Rectal smooth muscle tissue (tissue), 1 donor: ENCODE measurements at regions not wholly inside any gene's neighbourhood (a gene's known extent, or its start where the extent isn't known, plus 50 kb on each side); places are given as distances from the start of the nearest gene placed in this dataset.

Experiments used
- H3K27ac ChIP-seq: one replicate; pipeline ENCODE4 v1.7.0; 2013; ENCODE audit warnings: low read depth, low read length, inconsistent platforms
- H3K27me3 ChIP-seq: one replicate; pipeline ENCODE4 v1.7.0; 2013; ENCODE audit warnings: low read length; ENCODE audit not compliant: control insufficient read depth, insufficient read depth
- H3K36me3 ChIP-seq: one replicate; pipeline ENCODE4 v1.7.0; 2013; ENCODE audit warnings: low read length; ENCODE audit not compliant: control insufficient read depth, insufficient read depth
- H3K4me1 ChIP-seq: one replicate; pipeline ENCODE4 v1.7.0; 2013; ENCODE audit warnings: low read length; ENCODE audit not compliant: control insufficient read depth, insufficient read depth
- H3K4me3 ChIP-seq: one replicate; pipeline ENCODE4 v1.7.0; 2013; ENCODE audit warnings: low read length
- H3K9ac ChIP-seq: one replicate; pipeline ENCODE4 v1.7.0; 2013; ENCODE audit warnings: low read length

- H3K36me3 ChIP-seq: no peaks in the 10 kb centered on the region
- no peak overlapping the region for H3K4me3 ChIP-seq
- peaks cover 2% of the 10 kb centered on the region for H3K27me3 ChIP-seq
- no peaks in the 10 kb centered on the region for H3K4me1 ChIP-seq
- H3K9ac ChIP-seq: no peak overlapping the region
- H3K27ac ChIP-seq: no peak overlapping the region
Measured at GRCh38 chr4:111811661-111812060, 333.6 kb upstream of the FAM241A start.

- Histone ChIP-seq H3K27ac (no peak overlapping the region), H3K4me3 (no peak overlapping the region), H3K27me3 (peaks cover 2% of the 10 kb centered on the region), H3K36me3 (no peaks in the 10 kb centered on the region), H3K4me1 (no peaks in the 10 kb centered on the region), H3K9ac (no peak overlapping the region)
Measured at GRCh38 chr4:111812114-111812513, 333.1 kb upstream of the FAM241A start.

GRCh38 chr4:111812760-111813159 lies 332.5 kb upstream of the FAM241A start:
- no peak overlapping the region for H3K27ac ChIP-seq
- H3K4me1 ChIP-seq: no peaks in the 10 kb centered on the region
- H3K36me3 ChIP-seq: no peaks in the 10 kb centered on the region
- H3K27me3 ChIP-seq: peaks cover 2% of the 10 kb centered on the region
- no peak overlapping the region for H3K9ac ChIP-seq
- no peak overlapping the region for H3K4me3 ChIP-seq

GRCh38 chr4:111813555-111814140 lies 331.6 kb upstream of the FAM241A start:
- Histone ChIP-seq H3K27me3 (peaks cover 2% of the 10 kb centered on the region), H3K4me3 (no peak overlapping the region), H3K36me3 (no peaks in the 10 kb centered on the region), H3K4me1 (no peaks in the 10 kb centered on the region), H3K9ac (no peak overlapping the region), H3K27ac (no peak overlapping the region)

- Histone ChIP-seq H3K9ac (no peak overlapping the region), H3K27me3 (peaks cover 2% of the 10 kb centered on the region), H3K27ac (no peak overlapping the region), H3K36me3 (no peaks in the 10 kb centered on the region), H3K4me3 (no peak overlapping the region), H3K4me1 (no peaks in the 10 kb centered on the region)
Measured at GRCh38 chr4:111814961-111815360, 330.3 kb upstream of the FAM241A start.

DNA sequence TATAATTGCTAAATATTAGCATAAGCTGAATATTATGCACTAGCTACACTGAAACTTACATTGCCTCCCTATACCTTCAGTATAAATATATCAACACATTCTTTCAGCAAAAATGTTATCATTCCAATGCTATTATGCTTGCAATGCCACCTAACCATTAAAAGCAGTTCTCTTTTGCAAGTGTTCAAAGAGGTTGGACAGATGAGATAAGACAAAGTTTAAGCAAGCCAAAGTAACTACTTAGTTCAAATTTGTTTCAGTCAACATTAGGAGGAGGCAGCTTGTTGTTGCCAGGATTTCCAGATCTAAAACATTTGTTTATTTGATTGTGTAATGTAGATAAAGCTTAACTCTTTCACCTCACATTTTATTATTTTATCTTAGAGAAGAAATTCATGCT lies 323.9 kb upstream of the FAM241A start:
- Histone ChIP-seq H3K4me3 (no peak overlapping the region), H3K9ac (no peak overlapping the region), H3K4me1 (no peaks in the 10 kb centered on the region), H3K27ac (no peak overlapping the region), H3K36me3 (no peaks in the 10 kb centered on the region), H3K27me3 (no peaks in the 10 kb centered on the region)

DNA sequence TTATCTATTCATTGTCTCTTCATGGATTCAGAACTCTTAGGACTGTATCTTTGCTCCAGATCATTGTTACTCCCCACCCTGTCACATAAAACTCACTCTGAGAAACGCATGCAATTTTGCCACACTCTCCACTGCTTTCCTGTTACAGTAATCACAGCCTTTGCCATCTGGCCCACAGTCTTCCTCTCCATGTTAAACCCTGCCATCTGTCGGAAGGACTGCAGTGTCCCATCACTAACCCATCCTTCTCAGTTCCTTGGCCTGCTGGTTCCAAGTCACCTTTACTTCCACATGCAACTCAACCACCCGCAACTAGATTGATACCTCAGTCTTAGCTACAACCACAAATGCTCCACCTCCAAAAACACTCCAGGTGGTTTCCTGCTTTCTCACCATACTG lies 308.7 kb upstream of the FAM241A start:
- Histone ChIP-seq H3K27ac (no peak overlapping the region), H3K4me3 (no peak overlapping the region), H3K27me3 (no peaks in the 10 kb centered on the region), H3K36me3 (no peaks in the 10 kb centered on the region), H3K9ac (no peak overlapping the region), H3K4me1 (no peaks in the 10 kb centered on the region)

DNA sequence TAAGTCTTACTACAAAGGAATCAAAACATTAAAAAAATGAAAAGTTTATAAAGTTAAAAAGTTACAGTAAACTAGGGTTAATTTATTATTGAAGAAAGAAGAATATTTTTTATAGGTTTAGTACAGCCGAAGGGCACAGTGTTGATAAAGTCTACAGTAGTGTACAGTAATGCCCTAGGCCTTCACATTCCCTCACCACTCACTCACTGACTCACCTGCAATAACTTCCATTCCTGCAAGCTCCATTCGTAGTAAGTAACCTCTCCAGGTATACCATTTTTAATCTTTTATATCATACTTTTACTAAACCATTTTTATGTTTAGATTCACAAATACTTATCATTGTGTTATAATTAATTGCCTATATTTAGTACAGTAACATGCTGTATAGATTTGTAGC lies 307.5 kb upstream of the FAM241A start:
- Histone ChIP-seq H3K36me3 (no peaks in the 10 kb centered on the region), H3K27me3 (no peaks in the 10 kb centered on the region), H3K4me3 (no peak overlapping the region), H3K4me1 (no peaks in the 10 kb centered on the region), H3K27ac (no peak overlapping the region), H3K9ac (no peak overlapping the region)

- no peaks in the 10 kb centered on the region for H3K27me3 ChIP-seq
- H3K9ac ChIP-seq: no peak overlapping the region
- H3K27ac ChIP-seq: no peak overlapping the region
- H3K36me3 ChIP-seq: no peaks in the 10 kb centered on the region
- H3K4me3 ChIP-seq: no peak overlapping the region
- H3K4me1 ChIP-seq: no peaks in the 10 kb centered on the region
Measured at GRCh38 chr4:111838406-111838930, 306.8 kb upstream of the FAM241A start.

DNA sequence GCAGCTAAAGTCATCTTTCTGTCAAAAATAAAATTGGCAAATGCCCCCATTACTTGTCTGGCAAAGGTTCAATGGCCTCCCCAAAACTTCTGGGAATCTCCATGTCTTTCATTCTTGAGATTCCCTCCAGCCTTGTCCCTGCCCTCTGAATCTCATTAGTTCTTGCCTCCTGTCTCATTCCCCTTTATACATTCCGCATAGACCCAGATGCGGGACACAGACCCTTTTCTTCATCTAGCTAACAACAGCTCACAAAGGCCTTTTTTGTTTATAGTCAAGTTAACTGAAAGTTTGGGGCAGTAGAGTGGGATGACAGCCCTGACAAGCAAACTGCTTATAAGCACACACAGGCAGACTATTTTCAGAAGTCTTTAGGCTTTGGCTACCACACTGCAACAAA lies 306.1 kb upstream of the FAM241A start:
- no peaks in the 10 kb centered on the region for H3K27me3 ChIP-seq
- H3K4me1 ChIP-seq: no peaks in the 10 kb centered on the region
- no peaks in the 10 kb centered on the region for H3K36me3 ChIP-seq
- no peak overlapping the region for H3K9ac ChIP-seq
- no peak overlapping the region for H3K4me3 ChIP-seq
- no peak overlapping the region for H3K27ac ChIP-seq

- no peaks in the 10 kb centered on the region for H3K27me3 ChIP-seq
- no peak overlapping the region for H3K9ac ChIP-seq
- H3K4me1 ChIP-seq: no peaks in the 10 kb centered on the region
- no peak overlapping the region for H3K4me3 ChIP-seq
- H3K36me3 ChIP-seq: no peaks in the 10 kb centered on the region
- H3K27ac ChIP-seq: no peak overlapping the region
Measured at GRCh38 chr4:111842336-111842735, 302.9 kb upstream of the FAM241A start.

DNA sequence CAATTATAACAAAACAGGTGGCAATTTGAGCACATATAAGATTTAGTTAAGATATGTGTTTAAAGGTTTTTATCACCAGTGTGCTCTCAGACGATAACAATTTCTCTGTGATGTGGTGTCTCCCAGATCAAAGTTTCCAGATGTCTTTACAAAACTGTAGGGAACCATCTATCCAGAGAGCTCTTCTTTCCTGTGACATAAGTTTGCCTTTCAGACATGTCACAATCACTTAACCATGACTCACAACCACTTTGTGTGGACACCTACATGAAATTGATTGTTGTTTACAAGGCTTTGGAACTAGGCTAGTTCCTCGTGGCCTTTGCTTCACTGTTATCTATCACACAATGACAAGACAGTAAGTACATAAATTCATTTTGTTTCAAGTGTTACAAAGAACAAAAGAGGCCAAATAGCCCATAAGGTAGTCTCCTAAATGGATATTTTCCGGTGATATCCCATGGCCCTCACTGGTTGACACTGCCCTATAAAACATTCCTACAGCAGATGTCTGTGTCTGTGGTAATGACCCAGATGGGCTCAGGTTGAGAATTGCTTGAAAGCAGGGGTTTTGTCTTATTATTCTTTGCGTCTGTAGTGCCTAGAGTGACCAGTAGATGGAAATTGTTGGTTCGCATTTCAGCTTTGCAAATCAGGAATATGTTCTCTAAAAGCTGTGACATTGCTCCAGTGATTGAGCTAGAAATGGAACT lies 297.8 kb upstream of the FAM241A start:
- Histone ChIP-seq H3K9ac (no peak overlapping the region), H3K27ac (no peak overlapping the region), H3K36me3 (no peaks in the 10 kb centered on the region), H3K27me3 (no peaks in the 10 kb centered on the region), H3K4me3 (no peak overlapping the region), H3K4me1 (no peaks in the 10 kb centered on the region)

- H3K9ac ChIP-seq: no peak overlapping the region
- no peaks in the 10 kb centered on the region for H3K4me1 ChIP-seq
- H3K27me3 ChIP-seq: no peaks in the 10 kb centered on the region
- no peak overlapping the region for H3K27ac ChIP-seq
- no peaks in the 10 kb centered on the region for H3K36me3 ChIP-seq
- no peak overlapping the region for H3K4me3 ChIP-seq
Measured at GRCh38 chr4:111849746-111850284, 295.4 kb upstream of the FAM241A start.
